ENCODE measurements at regions not wholly inside any gene's neighbourhood (a gene's known extent, or its start where the extent isn't known, plus 50 kb on each side); places are given as distances from the start of the nearest gene placed in this dataset.
"Not testable (repeated sequence)": the region's sequence is repeated elsewhere in the genome, so short reads cannot be mapped to it uniquely, and the experiment has no call there.

GRCh38 chr17:64771980-64772844, 110.1 kb upstream of the SMURF2 start:
- DNase-seq, result no peak

- no peak for DNase-seq
Measured at GRCh38 chr17:64769712-64770111, 107.6 kb upstream of the SMURF2 start.

DNA sequence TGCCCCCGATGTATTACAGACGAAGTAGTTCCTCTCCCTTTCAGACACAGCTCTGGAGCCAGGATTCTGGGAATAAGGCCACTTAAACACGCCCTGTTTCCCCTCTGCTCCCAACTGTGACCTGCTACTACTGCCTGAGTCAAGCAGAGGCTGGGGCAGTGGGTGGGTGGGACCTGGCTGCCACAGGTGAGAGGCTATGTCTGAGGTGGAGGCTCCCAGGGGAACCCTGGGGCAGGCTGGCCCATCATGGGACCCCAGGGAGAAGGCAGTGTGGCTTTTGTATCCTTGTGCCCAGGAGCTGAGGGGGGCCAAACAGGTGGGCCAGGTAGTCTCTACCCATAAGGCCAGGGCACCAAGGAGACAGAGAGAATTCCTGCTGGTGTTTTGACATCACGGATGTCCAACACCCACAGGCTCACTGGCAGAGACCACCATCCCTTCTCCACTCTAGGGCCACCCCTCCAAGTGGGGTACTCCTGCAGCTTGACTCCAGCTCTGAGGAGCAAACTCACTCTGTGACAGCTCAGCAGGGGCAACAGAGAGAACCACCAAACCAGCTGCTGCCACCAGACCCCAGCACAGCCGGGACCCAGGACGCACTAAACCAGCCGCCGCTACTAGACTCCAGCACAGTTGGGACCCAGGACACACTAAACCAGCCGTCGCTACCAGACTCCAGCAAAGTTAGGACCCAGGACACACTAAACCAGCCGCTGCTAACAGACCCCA, 105.3 kb upstream of the SMURF2 start:
- DNase-seq, result no peak

- no peak for DNase-seq
Measured at GRCh38 chr17:64765191-64765889, 103.2 kb upstream of the SMURF2 start.

DNA sequence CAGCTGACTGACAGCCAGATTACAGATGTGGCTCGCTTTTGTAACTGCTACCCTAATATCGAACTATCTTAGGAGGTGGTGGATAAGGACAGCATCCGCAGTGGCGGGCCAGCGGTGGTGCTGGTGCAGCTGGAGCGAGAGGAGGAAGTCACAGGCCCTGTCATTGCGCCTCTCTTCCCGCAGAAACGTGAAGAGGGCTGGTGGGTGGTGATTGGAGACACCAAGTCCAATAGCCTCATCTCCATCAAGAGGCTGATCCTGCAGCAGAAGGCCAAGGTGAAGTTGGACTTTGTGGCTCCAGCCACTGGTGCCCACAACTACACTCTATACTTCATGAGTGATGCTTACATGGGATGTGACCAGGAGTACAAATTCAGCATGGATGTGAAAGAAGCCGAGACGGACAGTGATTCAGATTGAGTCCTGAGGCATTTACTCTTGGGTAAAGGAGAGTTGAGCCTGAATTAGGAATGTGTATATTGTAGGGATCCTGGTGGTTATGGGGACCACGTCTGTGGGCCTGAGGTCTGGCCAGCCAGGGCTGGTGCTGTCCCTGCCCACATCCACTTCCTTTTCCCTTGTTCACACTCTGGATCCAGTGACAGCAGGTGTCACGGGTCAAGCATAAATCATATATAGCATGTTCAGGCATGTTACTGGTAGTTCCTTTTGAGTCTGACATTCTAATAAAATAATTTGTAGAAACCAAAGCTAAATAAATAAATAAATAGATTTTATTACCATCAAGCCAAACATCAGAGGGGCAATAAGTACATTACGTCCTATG, 89.0 kb upstream of the SMURF2 start:
- DNase-seq, result no peak

DNA sequence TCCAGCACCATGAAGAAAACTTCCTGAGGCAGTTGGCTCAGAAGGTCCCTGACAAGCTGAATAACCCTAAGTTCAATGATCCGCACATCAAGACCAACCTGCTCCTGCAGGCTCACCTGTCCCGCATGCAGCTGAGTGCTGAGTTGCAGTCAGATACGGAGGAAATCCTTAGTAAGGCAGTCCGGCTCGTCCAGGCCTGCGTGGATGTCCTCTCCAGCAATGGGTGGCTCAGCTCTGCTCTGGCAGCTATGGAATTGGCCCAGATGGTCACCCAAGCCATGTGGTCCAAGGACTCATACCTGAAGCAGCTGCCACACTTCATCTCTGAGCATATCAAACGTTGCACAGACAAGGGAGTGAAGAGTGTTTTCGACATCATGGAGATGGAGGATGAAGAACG, 88.4 kb upstream of the SMURF2 start:
- no peak for DNase-seq

GRCh38 chr17:64749306-64749705, 87.2 kb upstream of the SMURF2 start:
- DNase-seq, result no peak

DNA sequence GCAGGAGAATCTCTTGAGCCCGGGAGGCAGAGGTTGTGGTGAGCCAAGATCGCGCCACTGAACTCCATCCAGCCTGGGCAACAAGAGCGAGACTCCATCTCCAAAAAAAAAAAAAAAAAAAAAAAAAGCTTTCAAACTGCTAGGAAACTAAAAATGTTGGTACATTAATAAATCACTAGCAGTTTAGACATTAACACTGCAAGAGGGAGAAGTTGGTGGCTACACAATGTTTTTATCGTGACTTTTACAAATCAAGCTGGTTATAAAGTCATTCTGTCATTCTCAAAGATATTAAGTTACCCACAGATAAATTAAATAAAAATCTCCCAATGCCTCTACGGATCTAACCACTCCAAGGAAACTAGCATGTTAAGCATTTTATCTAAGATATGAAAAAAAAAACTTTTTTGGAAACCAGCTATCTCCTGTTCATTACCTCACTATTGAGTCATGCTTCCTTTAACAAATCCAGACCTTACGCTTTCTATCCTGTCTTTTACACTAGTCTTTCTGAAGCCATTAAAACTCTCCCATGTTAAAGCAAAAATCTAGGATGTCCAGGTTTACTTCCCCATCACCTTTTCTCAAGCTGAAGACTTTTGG, 85.9 kb upstream of the SMURF2 start:
- DNase-seq, result no peak

DNA sequence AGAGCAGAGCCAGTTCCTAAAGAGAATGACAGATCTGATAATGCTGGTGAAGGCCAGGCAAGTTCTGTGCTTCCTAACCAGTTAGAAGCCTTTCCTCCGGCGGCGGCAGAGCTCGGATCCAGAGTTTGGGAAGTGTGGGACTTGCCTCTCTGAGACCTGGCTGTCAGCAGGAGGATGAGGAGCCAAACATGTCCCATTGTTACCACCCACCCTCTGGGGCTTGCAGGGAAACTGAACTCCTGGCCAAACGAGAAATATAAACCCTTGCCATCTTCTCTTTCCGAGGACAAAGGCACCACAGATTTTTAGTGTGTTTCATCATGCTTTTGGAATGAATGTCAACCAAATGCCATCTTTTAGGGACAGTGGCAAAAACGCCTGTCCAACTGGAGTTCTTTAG, 80.2 kb upstream of the SMURF2 start:
- DNase-seq, result no peak

GRCh38 chr17:64741916-64742315, 79.8 kb upstream of the SMURF2 start:
- DNase-seq, result not testable (repeated sequence)

GRCh38 chr17:64741038-64741641, 79.0 kb upstream of the SMURF2 start:
- no peak for DNase-seq

GRCh38 chr17:64739316-64740058, 77.4 kb upstream of the SMURF2 start:
- no peak for DNase-seq

DNA sequence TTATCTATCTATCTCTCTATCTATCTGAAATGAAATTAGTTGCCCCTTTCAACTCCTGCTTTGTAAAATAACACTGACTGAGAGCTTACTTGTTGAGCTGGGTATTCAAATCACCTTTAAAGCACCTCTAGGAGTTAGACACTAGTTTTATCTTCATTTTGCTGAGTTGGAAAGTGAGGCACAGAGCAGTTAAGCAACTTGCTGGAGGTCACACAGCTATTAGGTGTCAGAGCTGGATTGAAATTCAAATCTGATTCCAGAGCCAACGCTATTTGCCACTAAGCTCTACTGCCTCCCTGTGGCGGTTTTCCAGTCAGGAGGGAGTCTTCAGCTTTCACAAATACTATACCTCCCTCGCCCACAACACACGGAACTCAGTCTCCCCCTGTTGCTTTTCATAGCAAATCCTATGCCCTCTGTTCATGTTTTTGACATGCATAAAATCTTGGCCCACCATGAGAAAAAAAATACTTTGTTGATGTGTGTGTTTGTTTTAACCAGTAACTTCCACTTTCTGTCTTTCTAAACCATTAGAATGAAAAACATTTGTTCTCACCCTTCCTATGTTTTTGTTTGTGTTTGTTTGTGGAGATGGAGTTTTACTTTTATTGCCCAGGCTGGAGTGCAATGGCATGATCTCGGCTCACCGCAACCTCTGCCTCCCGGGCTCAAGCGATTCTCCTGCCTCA, 74.8 kb upstream of the SMURF2 start:
- DNase-seq, result peak; percentile 64 to 67

GRCh38 chr17:64732336-64733006, 70.4 kb upstream of the SMURF2 start:
- DNase-seq, result no peak

DNA sequence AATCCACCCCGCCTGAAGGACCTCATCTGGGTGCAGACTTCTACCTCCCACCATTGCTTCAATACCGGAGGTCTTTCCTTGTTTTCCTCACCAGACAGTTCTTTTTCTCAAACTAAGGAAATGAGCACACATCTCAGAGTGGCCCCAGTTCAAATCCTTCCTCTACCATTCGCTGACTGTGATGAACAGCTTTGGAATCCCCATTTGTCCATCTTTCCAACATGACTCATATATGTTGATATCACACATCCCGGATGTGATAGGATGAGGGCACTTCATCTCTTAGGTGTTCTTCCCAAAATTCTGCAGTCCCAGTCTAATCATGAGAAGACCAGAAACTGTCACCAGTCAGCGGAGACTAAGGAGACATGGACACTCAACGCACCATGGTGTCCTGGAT, 67.9 kb upstream of the SMURF2 start:
- not testable (repeated sequence) for DNase-seq

GRCh38 chr17:64729201-64729600, 67.1 kb upstream of the SMURF2 start:
- no peak for DNase-seq

- DNase-seq, result no peak
Measured at GRCh38 chr17:64728041-64728695, 66.1 kb upstream of the SMURF2 start.

- DNase-seq, result not testable (repeated sequence)
Measured at GRCh38 chr17:64726025-64726424, 63.9 kb upstream of the SMURF2 start.

DNA sequence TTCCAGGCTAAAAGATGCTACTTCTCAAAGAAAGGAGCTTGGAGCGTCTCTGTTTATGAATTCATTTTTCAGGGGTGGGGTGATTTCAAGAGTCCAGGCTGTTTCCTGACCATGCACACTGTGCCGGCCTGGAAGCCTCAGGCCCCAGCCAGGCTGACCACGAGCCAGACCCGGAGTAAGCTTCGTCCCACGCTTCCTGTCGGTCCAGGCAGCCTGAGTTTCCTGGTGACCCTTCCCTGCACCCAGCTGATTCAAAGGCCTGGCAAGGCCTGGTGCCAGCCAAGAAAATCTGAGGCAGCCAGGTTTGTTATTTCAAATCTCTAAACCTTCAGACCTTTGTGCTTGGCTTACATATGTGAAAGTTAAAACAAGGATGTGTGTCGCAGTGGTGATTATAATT, 62.1 kb upstream of the SMURF2 start:
- DNase-seq, result not testable (repeated sequence)
